OCI-LY1 (cell line): ENCODE measurements at regions not wholly inside any gene's neighbourhood (a gene's known extent, or its start where the extent isn't known, plus 50 kb on each side); places are given as distances from the start of the nearest gene placed in this dataset.

Experiments
- EZH2 ChIP-seq: fragments of 200-600 bp; sonication (generic), shearing (Covaris generic); IDR thresholded peaks from 2 replicates; pipeline ENCODE4 v1.8.0; 2017; ENCODE audit warnings: borderline replicate concordance, mixed run types, mild to moderate bottlenecking, antibody characterized with exemption, low read length, moderate library complexity, mixed read lengths
- TF ChIP-seq, protein P1 (sequence below): fragments of 200-600 bp; sonication (generic), shearing (Covaris generic); IDR thresholded peaks from 2 replicates; pipeline ENCODE4 v1.5.1; 2017; ENCODE audit warnings: mild to moderate bottlenecking, antibody characterized with exemption, low read length, moderate library complexity, mixed read lengths

DNA sequence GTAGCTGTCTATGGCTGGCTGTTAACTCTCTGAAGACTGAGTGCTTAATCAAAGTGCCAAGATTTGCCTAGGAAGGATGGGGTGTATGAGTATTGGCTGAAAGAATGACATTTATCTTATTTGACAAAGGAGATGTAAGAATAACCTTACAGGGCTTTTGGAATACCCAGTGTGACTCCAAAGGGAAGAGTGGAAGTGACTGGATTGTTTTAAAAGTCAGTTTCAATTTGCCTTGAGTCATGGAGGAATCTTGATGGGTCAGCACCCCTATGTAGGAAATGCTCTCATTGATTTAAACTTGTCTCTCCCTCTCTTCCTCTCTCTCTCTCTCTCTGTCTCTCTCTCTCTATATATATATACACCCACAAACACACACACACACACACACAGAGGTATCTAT lies 118.4 kb upstream of the CLDN10 start:
- TF ChIP-seq, protein P1, sequence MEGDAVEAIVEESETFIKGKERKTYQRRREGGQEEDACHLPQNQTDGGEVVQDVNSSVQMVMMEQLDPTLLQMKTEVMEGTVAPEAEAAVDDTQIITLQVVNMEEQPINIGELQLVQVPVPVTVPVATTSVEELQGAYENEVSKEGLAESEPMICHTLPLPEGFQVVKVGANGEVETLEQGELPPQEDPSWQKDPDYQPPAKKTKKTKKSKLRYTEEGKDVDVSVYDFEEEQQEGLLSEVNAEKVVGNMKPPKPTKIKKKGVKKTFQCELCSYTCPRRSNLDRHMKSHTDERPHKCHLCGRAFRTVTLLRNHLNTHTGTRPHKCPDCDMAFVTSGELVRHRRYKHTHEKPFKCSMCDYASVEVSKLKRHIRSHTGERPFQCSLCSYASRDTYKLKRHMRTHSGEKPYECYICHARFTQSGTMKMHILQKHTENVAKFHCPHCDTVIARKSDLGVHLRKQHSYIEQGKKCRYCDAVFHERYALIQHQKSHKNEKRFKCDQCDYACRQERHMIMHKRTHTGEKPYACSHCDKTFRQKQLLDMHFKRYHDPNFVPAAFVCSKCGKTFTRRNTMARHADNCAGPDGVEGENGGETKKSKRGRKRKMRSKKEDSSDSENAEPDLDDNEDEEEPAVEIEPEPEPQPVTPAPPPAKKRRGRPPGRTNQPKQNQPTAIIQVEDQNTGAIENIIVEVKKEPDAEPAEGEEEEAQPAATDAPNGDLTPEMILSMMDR = no peak
- no peak for TF ChIP-seq EZH2
